ENCODE measurements at regions not wholly inside any gene's neighbourhood (a gene's known extent, or its start where the extent isn't known, plus 50 kb on each side); places are given as distances from the start of the nearest gene placed in this dataset.
A peak's percentile ranks its signal among the peaks of the same experiment; 100 is the strongest.
"Not testable (repeated sequence)": the region's sequence is repeated elsewhere in the genome, so short reads cannot be mapped to it uniquely, and the experiment has no call there.

GRCh38 chr17:13874134-13874533, 195.2 kb upstream of the COX10 start:
- no peak for DNase-seq

GRCh38 chr17:13874817-13875216, 194.5 kb upstream of the COX10 start:
- DNase-seq = no peak

- no peak for DNase-seq
Measured at GRCh38 chr17:13879961-13880466, 189.3 kb upstream of the COX10 start.

GRCh38 chr17:13883659-13884058, 185.6 kb upstream of the COX10 start:
- DNase-seq = no peak

- DNase-seq = no peak
Measured at GRCh38 chr17:13884347-13884746, 185.0 kb upstream of the COX10 start.

- DNase-seq = no peak
Measured at GRCh38 chr17:13885550-13885949, 183.8 kb upstream of the COX10 start.

- DNase-seq = no peak
Measured at GRCh38 chr17:13885953-13886889, 183.1 kb upstream of the COX10 start.

- no peak for DNase-seq
Measured at GRCh38 chr17:13888056-13888609, 181.2 kb upstream of the COX10 start.

- DNase-seq = not testable (repeated sequence)
Measured at GRCh38 chr17:13908971-13909370, 160.3 kb upstream of the COX10 start.

GRCh38 chr17:13909901-13910519, 159.3 kb upstream of the COX10 start:
- DNase-seq = no peak

- no peak for DNase-seq
Measured at GRCh38 chr17:13917634-13918033, 151.7 kb upstream of the COX10 start.

GRCh38 chr17:13918247-13918646, 151.1 kb upstream of the COX10 start:
- DNase-seq = no peak

- no peak for DNase-seq
Measured at GRCh38 chr17:13919818-13920217, 149.5 kb upstream of the COX10 start.

- no peak for DNase-seq
Measured at GRCh38 chr17:13920413-13920812, 148.9 kb upstream of the COX10 start.

GRCh38 chr17:13921841-13922776, 147.2 kb upstream of the COX10 start:
- no peak for DNase-seq

- DNase-seq = no peak
Measured at GRCh38 chr17:13922885-13923284, 146.4 kb upstream of the COX10 start.

GRCh38 chr17:13925579-13925978, 143.7 kb upstream of the COX10 start:
- DNase-seq = no peak

GRCh38 chr17:13931111-13931526, 138.2 kb upstream of the COX10 start:
- DNase-seq = peak; percentile 37

- peak; percentile 7 for DNase-seq
Measured at GRCh38 chr17:13931800-13932460, 137.4 kb upstream of the COX10 start.

- no peak for DNase-seq
Measured at GRCh38 chr17:13933441-13934276, 135.6 kb upstream of the COX10 start.

GRCh38 chr17:13939222-13939621, 130.1 kb upstream of the COX10 start:
- DNase-seq = no peak
